Activated CD4-positive, CD25-positive, alpha-beta regulatory T cell treated with anti-CD3 and anti-CD28 coated beads, Interleukin-2, amount 50 U/mL, for 72 hours (primary cell): ENCODE measurements at regions not wholly inside any gene's neighbourhood (a gene's known extent, or its start where the extent isn't known, plus 50 kb on each side); places are given as distances from the start of the nearest gene placed in this dataset.

ENCODE experiments used
- DNase-seq: peaks from one replicate; pipeline ENCODE4 v3.0.0; 2021

GRCh38 chr19:28020619-28021258 lies 1192.2 kb downstream of the UQCRFS1 start:
- DNase-seq, result no peak

GRCh38 chr19:28019901-28020300 lies 1193.0 kb downstream of the UQCRFS1 start:
- no peak for DNase-seq

GRCh38 chr19:28019371-28019770 lies 1193.6 kb downstream of the UQCRFS1 start:
- no peak for DNase-seq

GRCh38 chr19:28018499-28018898 lies 1194.5 kb downstream of the UQCRFS1 start:
- no peak for DNase-seq

- DNase-seq, result no peak
Observed at GRCh38 chr19:28014615-28015405, 1198.1 kb downstream of the UQCRFS1 start.

- DNase-seq, result no peak
Observed at GRCh38 chr19:28012361-28012760, 1200.6 kb downstream of the UQCRFS1 start.

- no peak for DNase-seq
Observed at GRCh38 chr19:28010656-28011055, 1202.3 kb downstream of the UQCRFS1 start.

- DNase-seq, result no peak
Observed at GRCh38 chr19:28009696-28010095, 1203.3 kb downstream of the UQCRFS1 start.

- no peak for DNase-seq
Observed at GRCh38 chr19:28008695-28009094, 1204.3 kb downstream of the UQCRFS1 start.

- DNase-seq, result no peak
Observed at GRCh38 chr19:28003543-28003942, 1209.4 kb downstream of the UQCRFS1 start.

GRCh38 chr19:27997069-27997468 lies 1215.9 kb downstream of the UQCRFS1 start:
- no peak for DNase-seq

GRCh38 chr19:27993619-27994570 lies 1219.1 kb downstream of the UQCRFS1 start:
- DNase-seq, result no peak

GRCh38 chr19:27986299-27986698 lies 1226.7 kb downstream of the UQCRFS1 start:
- no peak for DNase-seq

- DNase-seq, result no peak
Observed at GRCh38 chr19:27975419-27976005, 1237.4 kb downstream of the UQCRFS1 start.

- no peak for DNase-seq
Observed at GRCh38 chr19:27974082-27974513, 1238.9 kb downstream of the UQCRFS1 start.

GRCh38 chr19:27972291-27973040 lies 1240.5 kb downstream of the UQCRFS1 start:
- DNase-seq, result no peak

GRCh38 chr19:27971869-27972268 lies 1241.1 kb downstream of the UQCRFS1 start:
- DNase-seq, result no peak

GRCh38 chr19:27971071-27971470 lies 1241.9 kb downstream of the UQCRFS1 start:
- no peak for DNase-seq

GRCh38 chr19:27966390-27966816 lies 1246.5 kb downstream of the UQCRFS1 start:
- no peak for DNase-seq

GRCh38 chr19:27964185-27964584 lies 1248.8 kb downstream of the UQCRFS1 start:
- no peak for DNase-seq

- DNase-seq, result no peak
Observed at GRCh38 chr19:27962264-27962663, 1250.7 kb downstream of the UQCRFS1 start.
